Smooth muscle cell (in vitro differentiated cells): ENCODE measurements at regions not wholly inside any gene's neighbourhood (a gene's known extent, or its start where the extent isn't known, plus 50 kb on each side); places are given as distances from the start of the nearest gene placed in this dataset.

Source experiments
- DNase-seq: peaks from one replicate; lab custom pipeline; 2025; ENCODE audit not compliant: unreplicated experiment; lab: John Stamatoyannopoulos, UW
- H2AFZ ChIP-seq: fragments of 200-600 bp; sonication (generic); 2 replicates; pipeline ENCODE4 v1.6.0; 2016; ENCODE audit warnings: antibody characterized with exemption, low read depth, mild to moderate bottlenecking
- H3F3A ChIP-seq: fragments of 200-600 bp; sonication (generic); 2 replicates; pipeline ENCODE4 v1.6.0; 2017; ENCODE audit warnings: antibody characterized with exemption, low read depth
- H3K27ac ChIP-seq: fragments of 200-600 bp; sonication (generic); 2 replicates; pipeline ENCODE4 v1.5.1; 2016; ENCODE audit warnings: low read depth, mild to moderate bottlenecking
- H3K27me3 ChIP-seq: fragments of 200-600 bp; sonication (generic); 2 replicates; pipeline ENCODE4 v1.6.1; 2016; ENCODE audit warnings: low read depth, mild to moderate bottlenecking
- H3K36me3 ChIP-seq: fragments of 200-600 bp; sonication (generic); 2 replicates; pipeline ENCODE4 v1.5.1; 2016; ENCODE audit warnings: low read depth
- H3K4me1 ChIP-seq: fragments of 200-600 bp; sonication (generic); 2 replicates; pipeline ENCODE4 v1.5.1; 2016; ENCODE audit warnings: low read depth
- H3K4me2 ChIP-seq: fragments of 200-600 bp; sonication (generic); 2 replicates; pipeline ENCODE4 v1.6.0; 2016; ENCODE audit warnings: mild to moderate bottlenecking
- H3K4me3 ChIP-seq: fragments of 200-600 bp; sonication (generic); 2 replicates; pipeline ENCODE4 v1.5.1; 2016; ENCODE audit warnings: mild to moderate bottlenecking
- H3K79me2 ChIP-seq: fragments of 200-600 bp; sonication (generic); 2 replicates; pipeline ENCODE4 v1.6.0; 2016; ENCODE audit warnings: low read depth, mild to moderate bottlenecking
- H3K9ac ChIP-seq: fragments of 200-600 bp; sonication (generic); 2 replicates; pipeline ENCODE4 v1.6.0; 2016; ENCODE audit warnings: low read depth
- H3K9me3 ChIP-seq: fragments of 200-600 bp; sonication (generic); replicated peaks from 2 replicates; pipeline ENCODE4 v1.5.1; 2016; ENCODE audit warnings: low read depth
- H4K20me1 ChIP-seq: fragments of 200-600 bp; sonication (generic); 2 replicates; pipeline ENCODE4 v1.6.0; 2016; ENCODE audit warnings: low read depth
- CTCF ChIP-seq: fragments of 200-600 bp; sonication (generic); IDR thresholded peaks from 2 replicates; pipeline ENCODE4 v1.5.1; 2017; ENCODE audit warnings: borderline replicate concordance, mild to moderate bottlenecking, antibody characterized with exemption; ENCODE audit not compliant: insufficient read depth, poor library complexity, severe bottlenecking
- WGBS: methylation state at CpG from one replicate; pipeline ENCODE4 v1.1.7; 2016; ENCODE audit warnings: low lambda C conversion rate; 5-methylcytosine and 5-hydroxymethylcytosine counted together

- no peak overlapping the region for H3K27ac ChIP-seq
- no peak for DNase-seq
Observed at GRCh38 chr15:61656391-61656790, 403.9 kb downstream of the VPS13C start.

GRCh38 chr15:61655881-61656280, 404.4 kb downstream of the VPS13C start:
- Histone ChIP-seq H3K27ac (no peak overlapping the region), H4K20me1 (no peaks in the 10 kb centered on the region), H3K79me2 (no peaks in the 10 kb centered on the region), H3K4me2 (no peak overlapping the region), H3K4me1 (no peaks in the 10 kb centered on the region), H3F3A (peaks cover under 1% of the 10 kb centered on the region), H3K9me3 (no peaks in the 10 kb centered on the region), H3K36me3 (no peaks in the 10 kb centered on the region), H3K9ac (no peak overlapping the region), H3K27me3 (no peaks in the 10 kb centered on the region), H2AFZ (no peak overlapping the region), H3K4me3 (no peak overlapping the region)
- no peak for DNase-seq
- 89% methylated on average over 3 of the region's 3 CpGs for WGBS
- TF ChIP-seq CTCF: no peak

More at GRCh38 chr15:61656391-61656790, 403.9 kb downstream of the VPS13C start:
- TF ChIP-seq CTCF: no peak
- H3K27me3 ChIP-seq: no peaks in the 10 kb centered on the region
- no peaks in the 10 kb centered on the region for H3K9me3 ChIP-seq
- H3K4me1 ChIP-seq: no peaks in the 10 kb centered on the region
- no peak overlapping the region for H3K9ac ChIP-seq
- no peak overlapping the region for H3K4me2 ChIP-seq
- H2AFZ ChIP-seq: no peak overlapping the region
- no peaks in the 10 kb centered on the region for H4K20me1 ChIP-seq
- H3K79me2 ChIP-seq: no peaks in the 10 kb centered on the region
- no peaks in the 10 kb centered on the region for H3K36me3 ChIP-seq
- WGBS: 96% methylated on average over 11 of the region's 11 CpGs
- peaks cover 6% of the 10 kb centered on the region for H3F3A ChIP-seq
- H3K4me3 ChIP-seq: no peak overlapping the region

GRCh38 chr15:61654918-61655317, 405.3 kb downstream of the VPS13C start:
- H3K4me3 ChIP-seq: no peak overlapping the region
- H3K27ac ChIP-seq: no peak overlapping the region
- H3K4me1 ChIP-seq: no peaks in the 10 kb centered on the region
- H3K4me2 ChIP-seq: no peak overlapping the region
- no peaks in the 10 kb centered on the region for H3K36me3 ChIP-seq
- TF ChIP-seq CTCF: no peak
- no peak overlapping the region for H3K9ac ChIP-seq
- H4K20me1 ChIP-seq: no peaks in the 10 kb centered on the region
- no peak overlapping the region for H2AFZ ChIP-seq
- WGBS: 88% methylated on average over 12 of the region's 12 CpGs
- H3K79me2 ChIP-seq: no peaks in the 10 kb centered on the region
- no peaks in the 10 kb centered on the region for H3K9me3 ChIP-seq
- no peaks in the 10 kb centered on the region for H3F3A ChIP-seq
- H3K27me3 ChIP-seq: no peaks in the 10 kb centered on the region
- no peak for DNase-seq

GRCh38 chr15:61654002-61654740, 406.1 kb downstream of the VPS13C start:
- no peaks in the 10 kb centered on the region for H3F3A ChIP-seq
- no peaks in the 10 kb centered on the region for H4K20me1 ChIP-seq
- H3K27me3 ChIP-seq: no peaks in the 10 kb centered on the region
- no peaks in the 10 kb centered on the region for H3K36me3 ChIP-seq
- H2AFZ ChIP-seq: no peak overlapping the region
- H3K4me3 ChIP-seq: no peak overlapping the region
- no peak for DNase-seq
- H3K9me3 ChIP-seq: no peaks in the 10 kb centered on the region
- H3K9ac ChIP-seq: no peak overlapping the region
- 92% methylated on average over 9 of the region's 9 CpGs for WGBS
- no peak overlapping the region for H3K27ac ChIP-seq
- TF ChIP-seq CTCF: no peak
- no peak overlapping the region for H3K4me2 ChIP-seq
- H3K4me1 ChIP-seq: no peaks in the 10 kb centered on the region
- no peaks in the 10 kb centered on the region for H3K79me2 ChIP-seq
